Neuronal stem cell (in vitro differentiated cells): ENCODE measurements at regions not wholly inside any gene's neighbourhood (a gene's known extent, or its start where the extent isn't known, plus 50 kb on each side); places are given as distances from the start of the nearest gene placed in this dataset.

Source experiments
- DNase-seq: peaks from one replicate; pipeline ENCODE4 v3.0.0-alpha.2; 2013; ENCODE audit warnings: low spot score
- H2AFZ ChIP-seq: one replicate; pipeline ENCODE4 v1.6.1; 2013; ENCODE audit warnings: mild to moderate bottlenecking, low read length, inconsistent platforms
- H2AK5ac ChIP-seq: 2 replicates; pipeline ENCODE4 v1.6.1; 2013; ENCODE audit warnings: low read depth, mild to moderate bottlenecking, inconsistent platforms, low read length, moderate library complexity, mixed read lengths
- H2BK120ac ChIP-seq: 2 replicates; pipeline ENCODE4 v1.6.1; 2013; ENCODE audit warnings: low read depth, mild to moderate bottlenecking, inconsistent platforms, low read length, moderate library complexity, mixed read lengths
- H2BK12ac ChIP-seq: one replicate; pipeline ENCODE4 v1.6.1; 2013; ENCODE audit warnings: low read length, inconsistent platforms
- H2BK15ac ChIP-seq: 2 replicates; pipeline ENCODE4 v1.6.1; 2013; ENCODE audit warnings: mild to moderate bottlenecking, low read length, inconsistent platforms, mixed read lengths
- H2BK5ac ChIP-seq: one replicate; pipeline ENCODE4 v1.6.1; 2013; ENCODE audit warnings: inconsistent platforms, mild to moderate bottlenecking, low read length, moderate library complexity
- H3K14ac ChIP-seq: one replicate; pipeline ENCODE4 v1.6.1; 2013; ENCODE audit warnings: low read length, inconsistent platforms
- H3K18ac ChIP-seq: 2 replicates; pipeline ENCODE4 v1.6.1; 2013; ENCODE audit warnings: low read length, inconsistent platforms
- H3K23ac ChIP-seq: 2 replicates; pipeline ENCODE4 v1.6.1; 2013; ENCODE audit warnings: low read depth, mild to moderate bottlenecking, mixed read lengths, low read length, inconsistent platforms; ENCODE audit not compliant: poor library complexity
- H3K27ac ChIP-seq: replicated peaks from 3 replicates; pipeline ENCODE4 v1.5.1; 2013; ENCODE audit warnings: low read length, inconsistent platforms
- H3K27me3 ChIP-seq, 3 experiments: 2 replicates each; pipeline ENCODE4 v1.6.1; 2013; ENCODE audit warnings: low read length in 3 of 3, mild to moderate bottlenecking in 2 of 3, inconsistent platforms in 1 of 3, low read depth in 1 of 3, mixed read lengths in 1 of 3, moderate library complexity in 1 of 3; ENCODE audit not compliant: control insufficient read depth in 3 of 3, insufficient read depth in 3 of 3
- H3K36me3 ChIP-seq, 2 donors: replicated peaks in 1 of 2; 2 replicates each; pipeline ENCODE4 v1.6.1; 2013; ENCODE audit warnings: low read length in 2 of 2; ENCODE audit not compliant: control insufficient read depth in 2 of 2, insufficient read depth in 2 of 2
- H3K4ac ChIP-seq: 2 replicates; pipeline ENCODE4 v1.6.1; 2013; ENCODE audit warnings: inconsistent platforms, mild to moderate bottlenecking, low read length, moderate library complexity
- H3K4me1 ChIP-seq, 2 donors: 1 replicate in 1 of 2; 2 replicates in 1 of 2; pipeline ENCODE4 v1.6.1; 2013; ENCODE audit warnings: low read length in 2 of 2, low read depth in 1 of 2; ENCODE audit not compliant: control insufficient read depth in 2 of 2, insufficient read depth in 1 of 2
- H3K4me2 ChIP-seq: one replicate; pipeline ENCODE4 v1.6.1; 2013; ENCODE audit warnings: mild to moderate bottlenecking, low read length, inconsistent platforms; ENCODE audit not compliant: insufficient read depth, poor library complexity, severe bottlenecking
- H3K4me3 ChIP-seq, 2 donors: 2 replicates each; pipeline ENCODE4 v1.5.1; 2013; ENCODE audit warnings: low read length in 2 of 2, mild to moderate bottlenecking in 2 of 2, inconsistent platforms in 1 of 2, moderate library complexity in 1 of 2
- H3K79me1 ChIP-seq: one replicate; pipeline ENCODE4 v1.6.1; 2013; ENCODE audit warnings: low read depth, mild to moderate bottlenecking, inconsistent platforms, low read length, moderate library complexity
- H3K9ac ChIP-seq: one replicate; pipeline ENCODE4 v1.6.1; 2013; ENCODE audit warnings: mild to moderate bottlenecking, low read depth, low read length, inconsistent platforms; ENCODE audit not compliant: poor library complexity
- H3K9me3 ChIP-seq, 2 donors: replicated peaks in 1 of 2; 2 replicates each; pipeline versions ENCODE3 to v1.6.1; 2013; ENCODE audit warnings: low read length in 2 of 2, mild to moderate bottlenecking in 2 of 2, inconsistent platforms in 1 of 2, low read depth in 1 of 2, mixed read lengths in 1 of 2, moderate library complexity in 1 of 2; ENCODE audit not compliant: control insufficient read depth in 2 of 2, insufficient read depth in 1 of 2
- H4K8ac ChIP-seq: one replicate; pipeline ENCODE4 v1.6.1; 2013; ENCODE audit warnings: low read depth, mild to moderate bottlenecking, inconsistent platforms, low read length, moderate library complexity
- H4K91ac ChIP-seq: one replicate; pipeline ENCODE4 v1.6.1; 2013; ENCODE audit warnings: low read length, low read depth, mild to moderate bottlenecking, inconsistent platforms; ENCODE audit not compliant: poor library complexity
- WGBS, 2 donors: extraction: QIAGEN DNeasy Blood & Tissue Kit; methylation state at CpG; one replicate each; pipeline ENCODE4 v1.1.7; 2013; ENCODE audit warnings: missing lambda C conversion rate in 2 of 2, mixed read lengths in 1 of 2; ENCODE audit not compliant: insufficient read length in 2 of 2, insufficient replicate concordance in 1 of 2; ENCODE audit errors: extremely low coverage in 2 of 2; 5-methylcytosine and 5-hydroxymethylcytosine counted together

DNA sequence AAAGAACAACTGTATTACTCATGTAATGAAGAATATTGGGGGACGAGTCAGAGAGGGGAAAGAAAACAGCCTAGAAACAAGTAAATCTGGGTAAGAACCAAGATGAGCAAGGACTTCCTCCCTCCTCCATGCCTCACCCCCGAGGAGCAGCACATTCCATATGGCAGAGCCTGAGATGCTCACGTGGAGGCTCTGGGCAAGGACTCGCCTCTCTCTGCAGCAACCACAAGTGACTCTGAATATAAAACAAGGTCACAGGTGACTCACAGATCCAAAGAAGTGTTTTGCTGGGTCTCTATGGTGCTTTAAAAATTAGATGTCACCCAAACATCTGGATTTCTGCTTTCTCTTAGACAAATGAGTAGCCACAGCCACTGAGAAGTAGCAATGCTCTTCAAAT is 453.0 kb upstream of the SULF2 start:
- Histone ChIP-seq H4K8ac (no peak overlapping the region), H2AFZ (no peak overlapping the region), H2BK15ac (no peak overlapping the region), H3K27me3 (no peaks in the 10 kb centered on the region), H3K14ac (no peak overlapping the region), H3K9me3 (no peaks in the 10 kb centered on the region), H3K79me1 (no peaks in the 10 kb centered on the region), H3K4me2 (no peak overlapping the region), H3K27ac (no peak overlapping the region), H3K4me1 (no peaks in the 10 kb centered on the region), H3K23ac (no peak overlapping the region), H2BK5ac (no peak overlapping the region), H3K9ac (no peak overlapping the region), H2AK5ac (no peak overlapping the region), H3K18ac (no peak overlapping the region), H3K36me3 (no peaks in the 10 kb centered on the region), H4K91ac (no peak overlapping the region), H3K4ac (no peak overlapping the region), H2BK120ac (no peak overlapping the region), H3K4me3 (no peak overlapping the region), H2BK12ac (no peak overlapping the region)
- DNase-seq: no peak
- WGBS, 2 donors: no CpG with 5 or more reads among the region's 4 CpGs

GRCh38 chr20:48236000-48236970 is 451.0 kb upstream of the SULF2 start:
- Histone ChIP-seq H2BK5ac (no peak overlapping the region), H3K4ac (no peak overlapping the region), H3K18ac (no peak overlapping the region), H2BK12ac (no peak overlapping the region), H3K27me3 (no peaks in the 10 kb centered on the region), H2BK15ac (no peak overlapping the region), H3K9me3 (peaks cover 3 to 6% of the 10 kb centered on the region in 2 donors), H3K14ac (no peak overlapping the region), H3K9ac (no peak overlapping the region), H3K4me1 (no peaks in the 10 kb centered on the region), H3K4me3 (no peak overlapping the region), H2BK120ac (no peak overlapping the region), H2AFZ (no peak overlapping the region), H3K23ac (no peak overlapping the region), H3K27ac (no peak overlapping the region), H2AK5ac (no peak overlapping the region), H4K91ac (no peak overlapping the region), H3K79me1 (no peaks in the 10 kb centered on the region), H3K4me2 (no peak overlapping the region), H3K36me3 (no peaks in the 10 kb centered on the region), H4K8ac (no peak overlapping the region)
- no peak for DNase-seq
- WGBS, 2 donors: no CpG with 5 or more reads among the region's 10 CpGs

- H3K4me3 ChIP-seq: no peak overlapping the region
- no peak overlapping the region for H3K18ac ChIP-seq
- H3K9ac ChIP-seq: no peak overlapping the region
- no peak overlapping the region for H2BK5ac ChIP-seq
- no peak overlapping the region for H3K4me2 ChIP-seq
- DNase-seq: no peak
- H2AFZ ChIP-seq: no peak overlapping the region
- no peaks in the 10 kb centered on the region for H3K79me1 ChIP-seq
- no peaks in the 10 kb centered on the region for H3K36me3 ChIP-seq
- H2BK120ac ChIP-seq: no peak overlapping the region
- H3K23ac ChIP-seq: no peak overlapping the region
- H2AK5ac ChIP-seq: no peak overlapping the region
- H3K14ac ChIP-seq: no peak overlapping the region
- peaks cover 7 to 19% of the 10 kb centered on the region in 2 donors for H3K9me3 ChIP-seq
- WGBS, 2 donors: no CpG with 5 or more reads among the region's 6 CpGs
- H3K4me1 ChIP-seq: no peaks in the 10 kb centered on the region
- no peak overlapping the region for H3K27ac ChIP-seq
- no peaks in the 10 kb centered on the region for H3K27me3 ChIP-seq
- no peak overlapping the region for H4K8ac ChIP-seq
- no peak overlapping the region for H2BK15ac ChIP-seq
- H3K4ac ChIP-seq: no peak overlapping the region
- no peak overlapping the region for H4K91ac ChIP-seq
- H2BK12ac ChIP-seq: no peak overlapping the region
Observed at GRCh38 chr20:48234951-48235350, 449.7 kb upstream of the SULF2 start.

DNA sequence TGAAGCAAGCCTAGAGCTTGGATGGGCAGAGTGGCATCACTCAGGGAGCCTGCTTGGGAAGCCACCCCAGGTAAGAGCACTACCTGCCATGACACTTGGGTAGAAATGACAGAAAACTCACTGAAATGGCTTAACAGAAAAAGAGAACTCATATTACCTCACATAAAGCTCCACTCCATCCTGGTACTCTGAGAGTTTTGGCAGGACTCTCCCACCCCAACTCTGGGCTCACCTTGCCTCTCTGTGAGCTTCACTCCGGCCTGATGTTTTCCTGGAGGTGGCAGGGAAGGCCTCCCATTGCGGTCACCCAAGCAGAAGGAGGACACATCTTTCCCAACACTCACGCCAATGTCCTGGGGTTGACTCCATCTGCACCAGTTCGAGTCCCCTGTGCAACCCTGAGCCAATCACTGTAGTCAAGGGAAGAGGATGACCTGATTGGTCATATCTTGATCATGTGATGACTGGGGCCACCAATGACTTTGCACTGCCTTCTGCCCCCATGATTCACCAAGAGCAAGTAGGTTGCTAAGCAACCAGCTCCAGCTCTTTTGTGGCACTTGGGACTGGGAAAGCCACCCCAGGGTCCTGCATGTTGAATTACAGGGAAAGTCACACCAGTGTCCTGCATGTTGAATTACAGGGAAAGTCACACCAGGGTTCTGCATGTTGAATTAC is 446.1 kb upstream of the SULF2 start:
- H2BK15ac ChIP-seq: peak overlapping the region; percentile 28
- H3K4me2 ChIP-seq: no peak overlapping the region
- H2BK120ac ChIP-seq: no peak overlapping the region
- no peak overlapping the region for H3K4me3 ChIP-seq
- H2BK12ac ChIP-seq: no peak overlapping the region
- WGBS, 2 donors: no CpG with 5 or more reads among the region's 4 CpGs
- no peak overlapping the region for H3K27ac ChIP-seq
- no peak overlapping the region for H2AFZ ChIP-seq
- peaks cover 7 to 21% of the 10 kb centered on the region in 2 donors for H3K9me3 ChIP-seq
- H2AK5ac ChIP-seq: peak overlapping the region; percentile 57
- H2BK5ac ChIP-seq: no peak overlapping the region
- no peaks in the 10 kb centered on the region for H3K36me3 ChIP-seq
- peak overlapping the region; percentile 77 for H3K18ac ChIP-seq
- no peaks in the 10 kb centered on the region for H3K79me1 ChIP-seq
- H3K23ac ChIP-seq: no peak overlapping the region
- H3K27me3 ChIP-seq: no peaks in the 10 kb centered on the region
- H4K91ac ChIP-seq: no peak overlapping the region
- H3K4me1 ChIP-seq: no peaks in the 10 kb centered on the region
- H3K9ac ChIP-seq: no peak overlapping the region
- no peak overlapping the region for H3K4ac ChIP-seq
- H4K8ac ChIP-seq: no peak overlapping the region
- no peak overlapping the region for H3K14ac ChIP-seq
- no peak for DNase-seq
